ENCODE measurements at regions not wholly inside any gene's neighbourhood (a gene's known extent, or its start where the extent isn't known, plus 50 kb on each side); places are given as distances from the start of the nearest gene placed in this dataset.

DNA sequence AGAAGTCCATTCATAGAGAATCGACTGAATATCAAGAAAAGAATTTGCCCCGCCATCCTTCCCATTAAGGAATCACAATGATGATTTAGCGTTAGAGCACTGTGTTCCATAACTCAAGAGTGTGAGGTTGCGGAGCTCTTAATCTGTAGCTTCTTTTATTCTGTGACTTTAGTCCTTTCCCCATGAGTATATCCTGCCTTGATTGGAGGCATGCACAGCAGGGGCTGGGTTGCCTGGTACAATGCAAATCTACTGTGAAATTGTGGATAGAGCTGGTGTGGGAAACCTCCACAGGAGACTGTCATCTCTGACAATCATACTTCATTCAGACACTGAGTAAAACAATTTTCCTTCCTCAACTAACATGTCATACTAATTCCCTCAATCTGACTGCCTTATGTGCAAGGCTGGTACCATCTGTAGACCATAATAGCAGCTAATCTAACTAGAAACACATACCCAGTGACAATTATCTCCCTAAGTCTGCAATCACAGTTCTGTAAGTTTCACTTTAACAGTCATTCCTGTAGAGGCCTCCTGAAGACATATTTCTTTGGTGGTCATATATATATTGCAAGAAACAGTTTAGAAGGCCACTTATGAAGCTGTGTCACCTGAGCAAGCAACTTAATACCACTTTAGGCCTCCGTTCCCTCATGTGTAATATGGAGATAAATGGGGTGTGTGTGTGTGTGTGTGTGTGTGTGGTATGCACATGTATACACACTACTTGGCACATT is 355.2 kb upstream of the FAM241A start:
- TF ChIP-seq POLR2A (IDR thresholded peaks at IDR 0.05; ENCODE audit: low read length) (no peak), GATA1 (IDR thresholded peaks at IDR 0.05; ENCODE audit: low read depth, low read length) (no peak)
